ENCODE measurements at regions not wholly inside any gene's neighbourhood (a gene's known extent, or its start where the extent isn't known, plus 50 kb on each side); places are given as distances from the start of the nearest gene placed in this dataset.

DNA sequence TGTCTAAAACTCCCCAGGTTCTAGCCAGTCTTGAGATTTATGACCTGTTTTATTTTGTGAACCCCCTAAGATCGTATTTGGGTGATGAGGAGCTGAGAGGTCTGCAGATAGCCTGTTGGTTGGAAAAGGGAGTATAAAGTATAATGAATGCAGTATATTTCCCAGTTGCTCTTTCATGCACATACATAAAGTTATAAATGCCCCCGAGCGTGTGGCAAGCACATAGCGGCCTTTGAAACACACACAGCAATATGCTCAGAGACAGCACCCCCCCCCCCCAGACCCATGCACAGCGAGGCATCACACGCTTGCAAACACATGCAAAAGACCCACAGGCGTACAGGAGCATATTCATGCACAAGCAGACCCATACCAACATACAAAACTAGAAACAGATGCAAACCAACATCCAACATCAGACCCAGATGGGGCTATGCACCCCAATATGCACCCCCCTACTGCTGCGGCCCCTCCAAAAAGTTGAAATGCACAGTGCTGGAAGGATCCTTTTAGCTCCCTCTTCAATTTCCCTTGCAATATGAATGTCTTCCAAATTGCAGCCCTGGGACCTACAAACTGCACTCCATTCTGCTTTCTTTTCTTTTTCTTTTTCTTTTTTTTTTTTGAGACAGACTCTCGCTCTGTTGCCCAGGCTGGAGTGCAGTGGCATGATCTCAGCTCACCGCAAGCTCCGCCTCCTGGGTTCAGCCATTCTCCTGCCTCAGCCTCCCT lies 82.2 kb upstream of the TBX3 start:
- TF ChIP-seq, protein P1, sequence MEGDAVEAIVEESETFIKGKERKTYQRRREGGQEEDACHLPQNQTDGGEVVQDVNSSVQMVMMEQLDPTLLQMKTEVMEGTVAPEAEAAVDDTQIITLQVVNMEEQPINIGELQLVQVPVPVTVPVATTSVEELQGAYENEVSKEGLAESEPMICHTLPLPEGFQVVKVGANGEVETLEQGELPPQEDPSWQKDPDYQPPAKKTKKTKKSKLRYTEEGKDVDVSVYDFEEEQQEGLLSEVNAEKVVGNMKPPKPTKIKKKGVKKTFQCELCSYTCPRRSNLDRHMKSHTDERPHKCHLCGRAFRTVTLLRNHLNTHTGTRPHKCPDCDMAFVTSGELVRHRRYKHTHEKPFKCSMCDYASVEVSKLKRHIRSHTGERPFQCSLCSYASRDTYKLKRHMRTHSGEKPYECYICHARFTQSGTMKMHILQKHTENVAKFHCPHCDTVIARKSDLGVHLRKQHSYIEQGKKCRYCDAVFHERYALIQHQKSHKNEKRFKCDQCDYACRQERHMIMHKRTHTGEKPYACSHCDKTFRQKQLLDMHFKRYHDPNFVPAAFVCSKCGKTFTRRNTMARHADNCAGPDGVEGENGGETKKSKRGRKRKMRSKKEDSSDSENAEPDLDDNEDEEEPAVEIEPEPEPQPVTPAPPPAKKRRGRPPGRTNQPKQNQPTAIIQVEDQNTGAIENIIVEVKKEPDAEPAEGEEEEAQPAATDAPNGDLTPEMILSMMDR (IDR thresholded peaks at IDR 0.05), result no peak
- H3K9me3 Mint-ChIP-seq, result no peaks in the 10 kb centered on the region
- H3K4me3 Mint-ChIP-seq, result no peak overlapping the region
- intact Hi-C loops (cut with micrococcal nuclease), result no loop called here
- H3K27ac Mint-ChIP-seq, result no peak overlapping the region
- ATAC-seq (ENCODE audit: low read depth), result no peak
- no peaks in the 10 kb centered on the region for H3K4me1 Mint-ChIP-seq
- CTCF ChIA-PET, result no interaction called here
- POLR2A ChIA-PET, result no interaction called here
- DNase-seq, result no peak
- no peaks in the 10 kb centered on the region for H3K36me3 Mint-ChIP-seq (ENCODE audit: low read depth)
- peaks cover 2% of the 10 kb centered on the region for H3K27me3 Mint-ChIP-seq

DNA sequence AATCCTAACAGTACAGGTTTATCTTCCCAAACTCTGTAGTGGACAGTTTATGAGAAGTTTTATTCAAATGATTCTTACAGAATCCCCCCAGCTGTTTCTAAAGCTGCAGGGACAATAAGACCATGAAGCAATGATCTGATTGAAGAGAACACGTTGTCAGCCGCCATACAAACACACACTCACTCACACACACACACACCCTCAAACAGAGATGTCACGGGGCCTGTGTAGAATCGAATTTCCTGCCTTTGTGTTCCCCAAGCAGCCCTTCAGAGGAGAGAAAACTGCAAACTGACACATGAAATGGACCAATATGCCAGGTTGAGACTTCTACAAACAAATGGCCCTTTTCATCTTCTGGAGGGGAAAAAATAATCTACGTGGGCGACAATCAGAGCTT lies 80.5 kb upstream of the TBX3 start:
- intact Hi-C loops (cut with micrococcal nuclease), result no loop called here
- ChIA-PET POLR2A (no interaction called here), CTCF (no interaction called here)
- no peak overlapping the region for H3K27ac Mint-ChIP-seq
- H3K4me3 Mint-ChIP-seq, result no peak overlapping the region
- H3K27me3 Mint-ChIP-seq, result peaks cover 2% of the 10 kb centered on the region
- ATAC-seq (ENCODE audit: low read depth) (no peak), DNase-seq (no peak)
- H3K9me3 Mint-ChIP-seq, result no peaks in the 10 kb centered on the region
- TF ChIP-seq, protein P1 (IDR thresholded peaks at IDR 0.05), result no peak
- H3K36me3 Mint-ChIP-seq (ENCODE audit: low read depth), result no peaks in the 10 kb centered on the region
- H3K4me1 Mint-ChIP-seq, result no peaks in the 10 kb centered on the region

DNA sequence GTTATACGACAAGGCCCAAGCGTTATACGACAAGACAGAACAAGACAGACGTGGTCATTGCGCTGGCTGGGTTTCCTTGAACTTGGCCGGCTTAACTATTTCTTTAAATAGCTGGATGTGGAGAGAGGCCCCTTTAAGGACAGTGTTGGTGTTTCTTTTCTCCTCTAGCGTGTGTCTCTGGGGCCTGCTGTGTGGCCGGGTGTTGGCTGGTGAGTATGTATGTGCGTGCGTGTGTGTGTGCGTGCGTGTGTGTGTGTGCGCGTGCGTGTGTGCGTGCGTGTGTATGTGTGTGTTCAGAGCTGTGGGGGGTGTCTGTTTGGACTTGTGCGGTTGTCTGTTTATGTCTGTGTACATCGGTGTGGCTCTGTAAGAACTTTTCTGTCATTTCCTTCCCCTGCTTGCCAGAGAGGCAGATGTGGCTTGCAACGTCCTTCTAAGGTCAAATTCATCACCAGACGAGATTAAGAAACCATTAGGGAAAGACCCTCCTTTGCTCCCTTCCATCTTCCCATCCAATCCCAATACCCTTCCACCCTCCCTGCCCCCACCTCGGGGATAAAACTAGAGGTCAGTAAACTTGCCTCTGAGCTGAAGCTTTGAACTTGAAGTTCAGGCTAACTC lies 78.6 kb upstream of the TBX3 start:
- Mint-ChIP-seq H3K4me3 (no peak overlapping the region), H3K27ac (no peak overlapping the region), H3K27me3 (peaks cover 2% of the 10 kb centered on the region), H3K4me1 (no peaks in the 10 kb centered on the region), H3K9me3 (no peaks in the 10 kb centered on the region), H3K36me3 (ENCODE audit: low read depth) (no peaks in the 10 kb centered on the region)
- TF ChIP-seq, protein P1 (IDR thresholded peaks at IDR 0.05), result no peak
- ChIA-PET CTCF (no interaction called here), POLR2A (no interaction called here)
- ATAC-seq (ENCODE audit: low read depth) (no peak), DNase-seq (no peak)
- intact Hi-C loops (cut with micrococcal nuclease), result no loop called here

DNA sequence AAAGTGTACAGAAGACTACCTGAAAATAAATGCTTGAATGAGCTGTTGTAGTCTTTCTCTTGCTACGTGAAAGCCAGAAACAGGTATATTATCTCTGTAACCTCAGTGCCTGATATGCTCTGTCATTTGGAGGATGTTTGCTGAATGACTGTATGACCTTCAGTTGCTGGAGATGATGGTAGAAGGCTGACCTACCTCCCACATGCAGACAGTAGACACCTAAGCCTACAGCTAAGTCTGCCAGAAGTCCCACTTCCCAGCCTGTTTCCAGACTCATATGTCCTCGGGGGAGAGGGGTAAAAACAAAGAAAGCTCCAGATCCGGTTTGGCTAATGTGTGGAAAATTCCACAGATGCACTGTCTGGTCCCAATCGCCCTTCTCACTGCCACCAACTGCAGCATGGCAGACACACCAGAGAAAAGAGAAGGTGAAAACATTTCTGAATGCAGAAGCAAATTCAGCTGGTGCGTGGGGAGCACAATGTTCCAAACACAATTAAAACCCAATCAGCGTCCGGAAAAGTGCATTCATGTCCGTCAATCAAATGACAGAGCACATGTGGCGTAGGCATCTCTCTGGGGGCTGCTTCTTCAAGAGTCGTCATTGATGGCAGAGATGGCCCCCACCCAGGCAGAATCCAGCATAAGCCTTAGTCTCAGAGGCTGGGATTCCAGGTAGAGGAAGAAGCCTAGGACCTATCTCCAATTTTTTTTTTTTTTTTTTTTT lies 76.3 kb upstream of the TBX3 start:
- peaks cover 2% of the 10 kb centered on the region for H3K27me3 Mint-ChIP-seq
- intact Hi-C loops (cut with micrococcal nuclease), result no loop called here
- H3K4me1 Mint-ChIP-seq, result no peaks in the 10 kb centered on the region
- no peak overlapping the region for H3K4me3 Mint-ChIP-seq
- H3K36me3 Mint-ChIP-seq (ENCODE audit: low read depth), result no peaks in the 10 kb centered on the region
- H3K27ac Mint-ChIP-seq, result no peak overlapping the region
- H3K9me3 Mint-ChIP-seq, result no peaks in the 10 kb centered on the region
- ATAC-seq (ENCODE audit: low read depth) (no peak), DNase-seq (no peak)
- TF ChIP-seq, protein P1 (IDR thresholded peaks at IDR 0.05), result no peak
- ChIA-PET CTCF (no interaction called here), POLR2A (no interaction called here)

DNA sequence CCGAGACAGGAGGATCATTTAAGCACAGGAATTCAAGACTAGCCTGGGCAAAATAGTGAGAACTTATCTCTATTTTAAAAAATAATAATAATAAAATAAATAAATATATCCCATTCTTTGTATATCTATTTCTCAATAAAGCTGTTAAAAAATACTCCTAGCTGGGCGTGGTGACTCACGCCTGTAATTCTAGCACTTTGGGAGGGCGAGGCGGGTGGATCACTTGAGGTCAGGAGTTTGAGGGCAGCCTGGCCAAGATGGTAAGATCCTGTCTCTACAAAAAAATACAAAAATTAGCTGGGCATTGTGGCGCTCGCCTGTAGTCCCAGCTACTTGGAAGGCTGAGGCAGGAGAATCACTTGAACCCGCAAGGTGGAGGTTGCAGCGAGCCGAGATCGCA lies 75.7 kb upstream of the TBX3 start:
- H3K4me1 Mint-ChIP-seq, result no peaks in the 10 kb centered on the region
- TF ChIP-seq, protein P1 (IDR thresholded peaks at IDR 0.05), result no peak
- no peak overlapping the region for H3K4me3 Mint-ChIP-seq
- ChIA-PET CTCF (no interaction called here), POLR2A (no interaction called here)
- no peaks in the 10 kb centered on the region for H3K36me3 Mint-ChIP-seq (ENCODE audit: low read depth)
- no peaks in the 10 kb centered on the region for H3K9me3 Mint-ChIP-seq
- intact Hi-C loops (cut with micrococcal nuclease), result no loop called here
- H3K27me3 Mint-ChIP-seq, result peaks cover 2% of the 10 kb centered on the region
- DNase-seq (no peak), ATAC-seq (ENCODE audit: low read depth) (no peak)
- H3K27ac Mint-ChIP-seq, result no peak overlapping the region

Measured in activated B cell treated with CpG ODN at 0.5 μM for 24 hours (primary cell).